HepG2 (cell line): ENCODE measurements at regions not wholly inside any gene's neighbourhood (a gene's known extent, or its start where the extent isn't known, plus 50 kb on each side); places are given as distances from the start of the nearest gene placed in this dataset.

ENCODE experiments used
- ATAC-seq: fragments of 200-7000 bp; cut with Tn5 transposase; 3 replicates; pipeline ENCODE4 v1.9.1; 2020; ENCODE audit warnings: mild to moderate bottlenecking, moderate library complexity
- BruUV-seq: library from RNA; stranded (reverse); fragments of 400-500 nt; replicated peaks from 2 replicates; lab custom pipeline; 2021; lab: Mats Ljungman, UMichigan
- CTCF ChIA-PET: fragments of 300-600 bp; formaldehyde crosslinking; extraction: SDS; loops from one replicate; lab custom pipeline; 2021; ENCODE audit warnings: low total read pairs, inconsistent platforms, low intra/inter-chr PET ratio; lab: Yijun Ruan, JAX
- POLR2A ChIA-PET: fragments of 350-600 bp; sonication (Branson Sonifier 250); formaldehyde crosslinking; loops from one replicate; lab custom pipeline; 2020; ENCODE audit warnings: antibody characterized with exemption, inconsistent platforms; lab: Yijun Ruan, JAX
- DNase-seq: peaks from one replicate; pipeline ENCODE4 v3.0.0-alpha.2; 2015; ENCODE audit warnings: low spot score
- FAIRE-seq: peaks from 3 replicates; lab custom pipeline; 2011; peaks lifted over from hg19 to GRCh38; lab: Jason Lieb, UNC
- H2AFZ ChIP-seq: one replicate; pipeline ENCODE4 v1.6.1; 2011; ENCODE audit warnings: low read length, inconsistent platforms
- H3K27ac ChIP-seq: fragments of 300-600 bp; 3 replicates; pipeline ENCODE4 v1.8.0; 2011; ENCODE audit warnings: mixed run types, mild to moderate bottlenecking, mixed read lengths, low read length, inconsistent platforms; ENCODE audit not compliant: insufficient read depth; ENCODE audit errors: extremely low read length
- H3K27me3 ChIP-seq, 2 experiments: fragments of 200-600 bp in 1 of 2; 2 replicates in 1 of 2; 3 replicates in 1 of 2; pipeline versions ENCODE4 v1.6.0 to v1.8.0; 2011; ENCODE audit warnings: low read length in 2 of 2, mild to moderate bottlenecking in 2 of 2, moderate library complexity in 2 of 2, inconsistent platforms in 1 of 2; ENCODE audit not compliant: insufficient read depth in 2 of 2, control insufficient read depth in 1 of 2
- H3K36me3 ChIP-seq, 2 experiments: fragments of 200-600 bp in 1 of 2; replicated peaks in 1 of 2; 2 replicates in 1 of 2; 3 replicates in 1 of 2; pipeline versions ENCODE4 v1.5.1 to v1.8.0; 2011; ENCODE audit warnings: low read length in 2 of 2, inconsistent platforms in 1 of 2; ENCODE audit not compliant: insufficient read depth in 2 of 2, control insufficient read depth in 1 of 2
- H3K4me1 ChIP-seq: 2 replicates; pipeline ENCODE4 v1.5.1; 2012; ENCODE audit warnings: low read length, inconsistent platforms; ENCODE audit not compliant: insufficient read depth
- H3K4me2 ChIP-seq: 2 replicates; pipeline ENCODE4 v1.6.0; 2011; ENCODE audit warnings: low read depth, low read length, inconsistent platforms
- H3K4me3 ChIP-seq, 3 experiments: fragments of 200-600 bp in 1 of 3; sonication (generic), shearing (Covaris generic) in 1 of 3; replicated peaks in 1 of 3; 2 replicates each; pipeline ENCODE4 v1.5.1; 2011 to 2016; ENCODE audit warnings: low read length in 3 of 3, inconsistent platforms in 2 of 3, low read depth in 2 of 3, mild to moderate bottlenecking in 2 of 3, control low read depth in 1 of 3, mixed read lengths in 1 of 3; ENCODE audit not compliant: insufficient read depth in 1 of 3
- H3K79me2 ChIP-seq: one replicate; pipeline ENCODE4 v1.6.1; 2011; ENCODE audit warnings: low read length, inconsistent platforms; ENCODE audit not compliant: insufficient read depth
- H3K9ac ChIP-seq: 2 replicates; pipeline ENCODE4 v1.6.0; 2011; ENCODE audit warnings: mild to moderate bottlenecking, low read depth, low read length, inconsistent platforms; ENCODE audit not compliant: insufficient read depth
- H3K9me3 ChIP-seq: 2 replicates; pipeline ENCODE4 v1.5.1; 2012; ENCODE audit warnings: mild to moderate bottlenecking, low read length
- H4K20me1 ChIP-seq: 2 replicates; pipeline ENCODE4 v1.6.0; 2011; ENCODE audit warnings: inconsistent platforms, mild to moderate bottlenecking, low read length, moderate library complexity; ENCODE audit not compliant: insufficient read depth
- BRCA1 ChIP-seq: sonication (generic); formaldehyde crosslinking; IDR thresholded peaks from 2 replicates; pipeline ENCODE4 v1.4.0; 2020; ENCODE audit warnings: missing genetic modification reagents
- ERF ChIP-seq: IDR thresholded peaks from 2 replicates; pipeline ENCODE4 v1.6.1; 2018; ENCODE audit warnings: missing biosample characterization, missing genetic modification reagents
- HOMEZ ChIP-seq: IDR thresholded peaks from 2 replicates; pipeline ENCODE4 v1.6.1; 2016; ENCODE audit warnings: low read depth
- SAFB2 ChIP-seq: sonication (generic); formaldehyde crosslinking; IDR thresholded peaks from 2 replicates; pipeline ENCODE4 v1.5.1; 2020; ENCODE audit warnings: missing genetic modification reagents, low read depth, mild to moderate bottlenecking, borderline replicate concordance
- TSC22D2 ChIP-seq: sonication (generic); formaldehyde crosslinking; IDR thresholded peaks from 2 replicates; pipeline ENCODE4 v1.5.1; 2020; ENCODE audit warnings: missing genetic modification reagents, mild to moderate bottlenecking, borderline replicate concordance
- ZMYM2 ChIP-seq: sonication (generic); formaldehyde crosslinking; IDR thresholded peaks from 2 replicates; pipeline ENCODE4 v1.8.0; 2022; ENCODE audit warnings: mild to moderate bottlenecking, missing genetic modification reagents
- ZNF570 ChIP-seq: sonication (generic); formaldehyde crosslinking; IDR thresholded peaks from 2 replicates; pipeline ENCODE4 v1.4.0; 2020; ENCODE audit warnings: mild to moderate bottlenecking, missing genetic modification reagents, borderline replicate concordance
- ZNF574 ChIP-seq: sonication (generic); formaldehyde crosslinking; IDR thresholded peaks from 2 replicates; pipeline ENCODE4 v1.4.0; 2020; ENCODE audit warnings: missing genetic modification reagents
- ZNF614 ChIP-seq: IDR thresholded peaks from 2 replicates; pipeline ENCODE4 v1.6.1; 2018; ENCODE audit warnings: missing biosample characterization, missing genetic modification reagents, inconsistent platforms, borderline replicate concordance
- ZSCAN31 ChIP-seq: sonication (generic); formaldehyde crosslinking; IDR thresholded peaks from 2 replicates; pipeline ENCODE4 v1.5.0; 2020; ENCODE audit warnings: low read depth, mild to moderate bottlenecking, missing genetic modification reagents
- ZSCAN9 ChIP-seq: IDR thresholded peaks from 2 replicates; pipeline ENCODE4 v1.6.1; 2016; ENCODE audit warnings: borderline replicate concordance
- WGBS: methylation state at CpG from one replicate; pipeline ENCODE4 v1.1.6; 2017; ENCODE audit warnings: low lambda C conversion rate; 5-methylcytosine and 5-hydroxymethylcytosine counted together
- in situ Hi-C: cut with HindIII; loops from 2 replicates; pipeline ENCODE4 v1.10.0; 2017; ENCODE audit warnings: low pct_unique_long_range_greater_than_20kb; ENCODE audit not compliant: extremely low pct_ligation_motif_present
- intact Hi-C: fragments of 100-400 bp; cut with micrococcal nuclease; formaldehyde crosslinking; loops from one replicate; pipeline ENCODE4 v1.10.0; 2022; ENCODE audit not compliant: unreplicated experiment
- TF ChIP-seq, protein P1 (sequence below): sonication (generic); formaldehyde crosslinking; IDR thresholded peaks from 2 replicates; pipeline ENCODE4 v1.5.0; 2020; ENCODE audit warnings: missing genetic modification reagents, mild to moderate bottlenecking, borderline replicate concordance
- TF ChIP-seq, protein P2 (sequence below): sonication (generic); formaldehyde crosslinking; conservative IDR thresholded peaks from 2 replicates; pipeline ENCODE4 v1.4.0; 2020; ENCODE audit warnings: missing genetic modification reagents
- TF ChIP-seq, protein P3 (sequence below): sonication (generic); formaldehyde crosslinking; IDR thresholded peaks from 2 replicates; pipeline ENCODE4 v1.5.1; 2020; ENCODE audit warnings: mild to moderate bottlenecking, missing genetic modification reagents, moderate library complexity

- ChIA-PET POLR2A (no interaction called here), CTCF (no interaction called here)
- Histone ChIP-seq H3K27ac (no peak overlapping the region), H4K20me1 (no peaks in the 10 kb centered on the region), H3K4me3 (no peak overlapping the region), H3K36me3 (no peaks in the 10 kb centered on the region), H3K4me1 (no peaks in the 10 kb centered on the region), H3K79me2 (no peaks in the 10 kb centered on the region), H3K27me3 (0 out of 5 replicates have a peak, but pooled peaks cover 0 to 2% of the 10 kb centered on the region in 2 experiments), H3K4me2 (no peak overlapping the region), H3K9me3 (no peaks in the 10 kb centered on the region), H3K9ac (no peak overlapping the region), H2AFZ (no peak overlapping the region)
- BruUV-seq: no TSS peak
- in situ Hi-C loops (no loop called here), intact Hi-C loops (no loop called here)
- no peak for FAIRE-seq
- no peak for ATAC-seq
- DNase-seq: no peak
- WGBS: 11% methylated on average over 6 of the region's 6 CpGs
- TF ChIP-seq, protein P1, sequence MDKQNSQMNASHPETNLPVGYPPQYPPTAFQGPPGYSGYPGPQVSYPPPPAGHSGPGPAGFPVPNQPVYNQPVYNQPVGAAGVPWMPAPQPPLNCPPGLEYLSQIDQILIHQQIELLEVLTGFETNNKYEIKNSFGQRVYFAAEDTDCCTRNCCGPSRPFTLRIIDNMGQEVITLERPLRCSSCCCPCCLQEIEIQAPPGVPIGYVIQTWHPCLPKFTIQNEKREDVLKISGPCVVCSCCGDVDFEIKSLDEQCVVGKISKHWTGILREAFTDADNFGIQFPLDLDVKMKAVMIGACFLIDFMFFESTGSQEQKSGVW: no peak
- TF ChIP-seq ZSCAN9 (CRISPR knock-in tag) (no peak), HOMEZ (CRISPR knock-in tag) (no peak), ZNF574 (CRISPR knock-in tag) (no peak), ZMYM2 (CRISPR knock-in tag) (no peak), TSC22D2 (CRISPR knock-in tag) (no peak), SAFB2 (CRISPR knock-in tag) (no peak), ERF (CRISPR knock-in tag) (no peak), ZNF614 (CRISPR knock-in tag) (no peak), ZNF570 (no peak), ZSCAN31 (CRISPR knock-in tag) (no peak), BRCA1 (CRISPR knock-in tag) (no peak)
- TF ChIP-seq, protein P2, sequence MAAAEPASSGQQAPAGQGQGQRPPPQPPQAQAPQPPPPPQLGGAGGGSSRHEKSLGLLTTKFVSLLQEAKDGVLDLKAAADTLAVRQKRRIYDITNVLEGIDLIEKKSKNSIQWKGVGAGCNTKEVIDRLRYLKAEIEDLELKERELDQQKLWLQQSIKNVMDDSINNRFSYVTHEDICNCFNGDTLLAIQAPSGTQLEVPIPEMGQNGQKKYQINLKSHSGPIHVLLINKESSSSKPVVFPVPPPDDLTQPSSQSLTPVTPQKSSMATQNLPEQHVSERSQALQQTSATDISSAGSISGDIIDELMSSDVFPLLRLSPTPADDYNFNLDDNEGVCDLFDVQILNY (CRISPR knock-in tag): no peak
- TF ChIP-seq, protein P3, sequence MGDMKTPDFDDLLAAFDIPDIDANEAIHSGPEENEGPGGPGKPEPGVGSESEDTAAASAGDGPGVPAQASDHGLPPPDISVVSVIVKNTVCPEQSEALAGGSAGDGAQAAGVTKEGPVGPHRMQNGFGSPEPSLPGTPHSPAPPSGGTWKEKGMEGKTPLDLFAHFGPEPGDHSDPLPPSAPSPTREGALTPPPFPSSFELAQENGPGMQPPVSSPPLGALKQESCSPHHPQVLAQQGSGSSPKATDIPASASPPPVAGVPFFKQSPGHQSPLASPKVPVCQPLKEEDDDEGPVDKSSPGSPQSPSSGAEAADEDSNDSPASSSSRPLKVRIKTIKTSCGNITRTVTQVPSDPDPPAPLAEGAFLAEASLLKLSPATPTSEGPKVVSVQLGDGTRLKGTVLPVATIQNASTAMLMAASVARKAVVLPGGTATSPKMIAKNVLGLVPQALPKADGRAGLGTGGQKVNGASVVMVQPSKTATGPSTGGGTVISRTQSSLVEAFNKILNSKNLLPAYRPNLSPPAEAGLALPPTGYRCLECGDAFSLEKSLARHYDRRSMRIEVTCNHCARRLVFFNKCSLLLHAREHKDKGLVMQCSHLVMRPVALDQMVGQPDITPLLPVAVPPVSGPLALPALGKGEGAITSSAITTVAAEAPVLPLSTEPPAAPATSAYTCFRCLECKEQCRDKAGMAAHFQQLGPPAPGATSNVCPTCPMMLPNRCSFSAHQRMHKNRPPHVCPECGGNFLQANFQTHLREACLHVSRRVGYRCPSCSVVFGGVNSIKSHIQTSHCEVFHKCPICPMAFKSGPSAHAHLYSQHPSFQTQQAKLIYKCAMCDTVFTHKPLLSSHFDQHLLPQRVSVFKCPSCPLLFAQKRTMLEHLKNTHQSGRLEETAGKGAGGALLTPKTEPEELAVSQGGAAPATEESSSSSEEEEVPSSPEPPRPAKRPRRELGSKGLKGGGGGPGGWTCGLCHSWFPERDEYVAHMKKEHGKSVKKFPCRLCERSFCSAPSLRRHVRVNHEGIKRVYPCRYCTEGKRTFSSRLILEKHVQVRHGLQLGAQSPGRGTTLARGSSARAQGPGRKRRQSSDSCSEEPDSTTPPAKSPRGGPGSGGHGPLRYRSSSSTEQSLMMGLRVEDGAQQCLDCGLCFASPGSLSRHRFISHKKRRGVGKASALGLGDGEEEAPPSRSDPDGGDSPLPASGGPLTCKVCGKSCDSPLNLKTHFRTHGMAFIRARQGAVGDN (CRISPR knock-in tag): no peak
Observed at GRCh38 chr4:17152941-17153540, 254.6 kb upstream of the LDB2 start.
